Esophagus muscularis mucosa (tissue), 4 donors: ENCODE measurements at regions not wholly inside any gene's neighbourhood (a gene's known extent, or its start where the extent isn't known, plus 50 kb on each side); places are given as distances from the start of the nearest gene placed in this dataset.
"Not testable (repeated sequence)": the region's sequence is repeated elsewhere in the genome, so short reads cannot be mapped to it uniquely, and the experiment has no call there.

Experiments
- CTCF ChIP-seq, 3 experiments: fragments of 200-600 bp in 2 of 3; fragments of 450-650 bp in 1 of 3; sonication (generic) in 2 of 3; IDR thresholded peaks; one replicate each; pipeline ENCODE4 v1.5.1; 2017 to 2019; ENCODE audit warnings: antibody characterized with exemption in 3 of 3, mild to moderate bottlenecking in 2 of 3, moderate library complexity in 1 of 3
- EP300 ChIP-seq: sonication (generic); formaldehyde crosslinking; IDR thresholded peaks from one replicate; pipeline ENCODE4 v1.6.1; 2017; ENCODE audit warnings: antibody characterized with exemption
- POLR2A ChIP-seq: fragments of 450-650 bp; IDR thresholded peaks from one replicate; pipeline ENCODE4 v1.6.1; 2017; ENCODE audit warnings: antibody characterized with exemption, moderate library complexity, mild to moderate bottlenecking, low read depth
- POLR2AphosphoS5 ChIP-seq, 2 donors: sonication (generic); formaldehyde crosslinking; IDR thresholded peaks; one replicate each; pipeline ENCODE4 v1.6.1; 2017; ENCODE audit warnings: antibody characterized with exemption in 2 of 2

GRCh38 chr5:172507485-172507884, 53.2 kb upstream of the SH3PXD2B start:
- not testable (repeated sequence) for TF ChIP-seq POLR2A; CTCF (IDR thresholded peaks at IDR 0.05); EP300; POLR2AphosphoS5 (IDR thresholded peaks at IDR 0.05)
